GM19328 (cell line): ENCODE measurements at regions not wholly inside any gene's neighbourhood (a gene's known extent, or its start where the extent isn't known, plus 50 kb on each side); places are given as distances from the start of the nearest gene placed in this dataset.
"Not testable (repeated sequence)": the region's sequence is repeated elsewhere in the genome, so short reads cannot be mapped to it uniquely, and the experiment has no call there.

Experiments
- ATAC-seq: cut with Tn5 transposase; IDR thresholded peaks from one replicate; pipeline ENCODE4 v1.9.1; 2021; ENCODE audit warnings: mild to moderate bottlenecking, moderate library complexity; ENCODE audit not compliant: unreplicated experiment

- ATAC-seq = no peak
These were observed 176.5 kb upstream of the PLSCR5 start for GRCh38 chr3:146781606-146782005.

GRCh38 chr3:146781059-146781458 is 175.9 kb upstream of the PLSCR5 start:
- ATAC-seq = no peak

GRCh38 chr3:146780251-146780650 is 175.1 kb upstream of the PLSCR5 start:
- ATAC-seq = no peak

- ATAC-seq = no peak
These were observed 172.8 kb upstream of the PLSCR5 start for GRCh38 chr3:146777941-146778340.

GRCh38 chr3:146772211-146772743 is 167.1 kb upstream of the PLSCR5 start:
- ATAC-seq = no peak

GRCh38 chr3:146770881-146771280 is 165.7 kb upstream of the PLSCR5 start:
- no peak for ATAC-seq

GRCh38 chr3:146770301-146770700 is 165.2 kb upstream of the PLSCR5 start:
- no peak for ATAC-seq

DNA sequence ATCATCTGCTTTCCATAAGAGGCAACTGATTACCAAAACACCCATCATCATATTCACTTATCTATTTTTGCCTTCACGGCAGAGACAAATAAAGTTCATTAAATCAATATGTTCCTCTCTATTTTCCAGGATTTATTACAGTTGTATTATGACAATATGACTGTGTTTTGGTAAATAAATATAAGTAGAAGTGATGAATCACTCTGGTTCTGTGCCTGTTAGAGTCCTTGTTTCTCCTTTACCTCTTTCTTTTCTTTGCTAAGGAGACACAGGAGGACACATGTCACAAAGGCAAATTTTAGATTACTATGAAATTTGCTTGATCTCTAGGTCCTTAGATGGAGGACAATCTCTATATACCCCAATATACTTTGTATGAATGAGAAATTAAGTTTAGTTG is 152.6 kb upstream of the PLSCR5 start:
- ATAC-seq = no peak

- ATAC-seq = no peak
These were observed 145.1 kb upstream of the PLSCR5 start for GRCh38 chr3:146750196-146750595.

DNA sequence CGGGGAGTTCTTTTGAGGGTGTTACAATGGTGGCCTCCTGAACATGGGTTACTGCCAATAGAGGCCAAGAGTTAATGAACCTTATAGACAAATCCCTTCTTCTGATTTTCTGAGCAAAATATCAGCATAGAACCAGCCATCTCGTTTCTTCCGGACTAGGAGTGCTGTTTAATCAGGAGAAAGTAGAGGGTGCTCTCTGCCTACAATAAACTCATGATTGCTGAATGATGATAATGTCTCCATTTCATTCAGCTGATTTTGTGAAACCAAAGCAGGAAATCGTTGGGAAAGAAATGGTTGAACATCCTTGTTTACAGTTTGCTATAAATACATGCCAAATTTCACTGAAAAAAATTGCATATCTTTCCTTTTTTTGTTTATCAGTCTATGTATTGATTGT is 142.8 kb upstream of the PLSCR5 start:
- no peak for ATAC-seq

- no peak for ATAC-seq
These were observed 141.9 kb upstream of the PLSCR5 start for GRCh38 chr3:146747051-146747450.

- no peak for ATAC-seq
These were observed 141.0 kb upstream of the PLSCR5 start for GRCh38 chr3:146746190-146746589.

DNA sequence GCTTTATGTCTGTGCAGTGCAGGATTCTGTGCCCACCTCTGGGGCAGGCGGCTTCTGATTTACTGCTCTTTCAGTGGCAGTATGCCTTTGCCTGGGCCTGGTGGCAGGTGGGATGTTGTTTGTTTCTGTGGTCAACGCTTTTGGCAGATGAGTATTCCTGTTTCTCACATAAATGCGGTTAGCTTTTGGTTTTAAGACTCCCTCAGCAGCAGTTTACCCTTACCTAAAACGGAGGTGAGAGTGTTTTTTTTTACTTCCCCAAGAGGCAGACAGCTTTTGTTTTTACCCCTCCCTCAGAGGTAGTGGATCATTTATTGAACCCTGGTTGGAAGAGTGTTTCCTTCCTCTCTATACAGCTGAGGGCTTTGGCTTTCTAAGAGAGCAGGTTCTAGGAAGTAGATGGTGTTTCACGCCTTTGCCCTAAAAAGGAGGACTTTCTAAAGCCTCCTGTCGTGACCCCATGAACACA is 134.1 kb upstream of the PLSCR5 start:
- no peak for ATAC-seq

DNA sequence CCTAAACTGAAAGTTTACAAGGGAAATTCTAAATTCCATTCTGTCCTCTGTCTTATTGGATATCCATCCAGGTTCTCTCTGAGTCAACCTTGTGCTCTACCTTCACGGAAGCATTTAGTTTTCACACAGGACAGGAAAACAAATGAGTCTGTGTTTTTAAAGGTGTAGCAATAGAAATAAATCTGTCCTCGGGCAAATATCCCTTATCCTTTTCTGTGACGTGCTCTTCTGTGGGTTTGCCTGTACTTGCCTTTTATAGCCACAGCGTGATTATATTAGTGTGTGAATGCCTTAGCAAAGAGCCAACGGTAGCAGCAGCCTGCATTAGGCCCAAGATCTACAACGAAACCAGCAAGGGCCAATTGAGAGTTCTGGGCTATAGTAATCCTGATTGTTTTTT is 127.2 kb upstream of the PLSCR5 start:
- no peak for ATAC-seq

DNA sequence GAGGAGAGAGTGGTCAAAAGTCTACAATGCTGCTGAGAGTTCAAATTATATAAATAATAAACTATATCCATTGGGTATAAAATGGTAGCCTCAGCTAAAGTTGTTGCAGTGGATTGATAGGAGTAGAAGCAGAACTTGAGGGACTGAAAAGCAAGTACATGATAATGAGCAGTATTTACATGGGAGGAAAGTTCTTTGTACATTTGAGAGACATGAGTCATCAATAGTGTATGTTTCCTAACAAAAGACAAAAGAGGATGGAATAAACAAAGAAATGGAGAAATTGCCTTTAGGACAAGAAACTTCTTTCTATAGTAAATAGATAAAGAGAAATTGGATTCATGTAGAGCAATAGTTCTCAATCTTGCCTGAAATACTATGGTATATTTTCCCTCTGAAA is 110.0 kb upstream of the PLSCR5 start:
- no peak for ATAC-seq

DNA sequence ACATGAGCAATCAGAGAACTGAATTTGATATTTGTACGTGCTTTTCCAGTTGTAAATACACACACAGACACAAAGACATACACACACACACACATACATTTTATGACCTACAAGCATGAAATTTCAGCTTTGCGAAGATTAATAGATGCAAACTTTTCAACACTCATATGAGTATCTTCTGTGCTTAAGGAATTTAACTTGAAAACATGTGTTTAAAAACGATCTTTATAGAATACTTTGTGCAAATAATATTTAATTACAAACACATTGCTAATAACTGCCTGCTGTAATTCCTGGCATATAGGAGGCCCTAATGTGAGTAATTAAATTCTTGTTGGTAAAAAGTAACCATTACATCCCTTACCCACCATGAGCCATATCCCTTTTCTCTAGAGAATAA is 107.7 kb upstream of the PLSCR5 start:
- no peak for ATAC-seq

GRCh38 chr3:146709969-146710368 is 104.8 kb upstream of the PLSCR5 start:
- ATAC-seq = no peak

DNA sequence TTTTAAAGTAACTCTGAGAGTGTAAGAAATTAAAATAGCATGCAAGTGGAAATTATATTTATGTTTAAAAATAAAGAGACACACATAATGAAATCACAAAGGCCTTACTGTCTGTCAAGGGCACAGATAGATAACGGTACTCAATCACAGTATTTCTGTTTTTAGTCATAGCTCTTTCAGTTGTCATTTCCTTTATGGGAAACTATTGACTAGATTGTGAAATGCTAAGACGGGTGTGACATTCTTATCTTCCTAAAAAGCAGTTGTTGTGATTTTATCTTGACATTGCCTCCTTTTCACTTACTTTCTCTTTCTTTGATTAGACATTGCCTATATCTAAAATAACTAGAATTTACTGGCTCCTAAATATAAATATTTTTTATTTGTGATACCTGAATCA is 100.1 kb upstream of the PLSCR5 start:
- ATAC-seq = peak; percentile 58

DNA sequence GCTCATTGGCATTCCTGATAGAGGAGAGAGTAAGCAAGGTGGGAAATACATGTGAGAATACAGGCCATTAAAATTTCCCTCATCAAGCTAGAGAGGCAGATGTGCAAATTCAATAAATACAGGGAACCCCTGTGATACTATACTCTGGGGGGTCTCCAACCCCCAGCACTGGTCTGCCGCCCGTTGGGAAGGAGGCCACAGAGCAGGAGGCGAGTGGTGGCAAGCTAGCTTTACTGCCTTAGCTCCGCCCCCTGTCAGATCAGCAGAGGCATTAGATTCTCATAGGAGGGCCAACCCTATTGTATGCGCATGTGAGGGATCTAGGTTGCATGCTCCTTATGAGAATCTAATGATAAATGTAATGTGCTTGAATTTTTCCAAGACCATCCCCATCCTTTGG is 97.1 kb upstream of the PLSCR5 start:
- no peak for ATAC-seq

- ATAC-seq = no peak
These were observed 96.1 kb upstream of the PLSCR5 start for GRCh38 chr3:146701246-146701645.

GRCh38 chr3:146700025-146700424 is 94.9 kb upstream of the PLSCR5 start:
- ATAC-seq = not testable (repeated sequence)

DNA sequence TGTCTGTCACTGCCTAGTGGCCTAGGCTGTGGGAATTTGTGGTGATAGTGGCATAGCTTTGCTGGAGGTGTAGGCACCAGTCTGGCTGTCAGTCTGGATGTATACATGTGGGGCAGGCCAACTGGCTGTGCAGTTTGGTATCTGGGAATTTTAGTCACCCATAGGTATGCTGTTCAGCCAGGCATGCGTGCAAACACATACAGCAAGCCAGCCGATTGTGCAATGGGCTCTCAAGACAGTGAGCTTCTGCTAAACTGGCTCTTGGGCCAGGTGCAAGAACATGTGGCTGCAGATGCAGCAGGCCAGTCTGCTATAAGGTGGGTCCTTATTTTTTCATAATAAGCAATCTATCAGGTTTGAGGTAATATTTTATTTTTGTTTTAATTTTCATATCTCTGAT is 87.1 kb upstream of the PLSCR5 start:
- no peak for ATAC-seq

DNA sequence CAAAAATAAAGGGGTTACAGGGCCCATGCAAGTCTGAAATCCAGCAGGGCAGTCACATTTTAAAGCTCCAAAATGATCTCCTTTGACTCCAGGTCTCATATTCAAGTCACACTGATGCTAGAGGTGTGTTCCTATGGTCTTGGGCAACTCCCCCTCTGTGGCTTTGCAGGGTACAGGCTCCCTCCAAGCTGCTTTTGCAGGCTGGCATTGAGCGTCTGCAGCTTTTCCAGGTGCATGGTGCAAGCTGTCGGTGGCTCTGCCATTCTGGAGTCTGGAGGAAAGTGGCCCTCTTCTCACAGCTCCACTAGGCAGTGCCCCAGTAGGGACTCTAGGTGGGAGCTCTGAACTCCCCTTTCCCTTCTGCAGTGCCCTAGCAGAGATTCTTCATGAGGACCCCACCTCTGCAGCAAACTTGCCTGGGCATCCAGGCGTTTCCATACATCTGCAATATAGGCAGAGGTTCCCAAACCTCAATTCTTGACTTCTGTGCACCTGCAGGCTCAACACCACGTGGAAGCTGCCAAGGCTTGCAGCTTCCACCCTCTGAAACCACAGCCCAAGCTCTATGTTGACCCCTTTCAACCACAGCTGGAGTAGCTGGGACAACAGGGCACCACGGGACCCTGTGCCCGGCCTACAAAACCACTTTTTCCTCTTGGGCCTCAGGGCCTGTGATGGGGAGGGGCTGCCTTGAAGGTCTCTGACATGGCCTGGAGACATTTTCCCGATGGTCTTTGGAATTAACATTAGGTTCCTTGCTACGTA is 80.1 kb upstream of the PLSCR5 start:
- ATAC-seq = no peak
